ENCODE measurements at regions not wholly inside any gene's neighbourhood (a gene's known extent, or its start where the extent isn't known, plus 50 kb on each side); places are given as distances from the start of the nearest gene placed in this dataset.

DNA sequence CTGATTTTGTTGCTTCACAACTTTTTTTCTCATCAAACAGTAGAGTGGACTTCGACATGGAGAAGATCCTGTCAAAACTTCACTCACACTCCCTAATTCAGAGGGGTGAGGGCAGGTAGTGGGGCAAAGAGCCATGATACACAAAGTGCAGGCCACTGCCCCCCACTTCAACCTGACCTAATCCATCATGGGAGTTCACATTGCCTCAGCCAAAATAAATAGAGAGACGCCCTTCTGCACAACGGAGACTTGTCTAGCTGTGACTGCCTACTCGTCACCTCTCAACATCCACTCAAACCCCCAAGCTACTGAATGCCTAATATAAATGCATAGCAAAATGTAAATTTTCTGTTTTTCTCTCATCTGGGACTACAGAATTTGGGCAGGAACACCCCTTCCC is 213.2 kb downstream of the PMP22 start:
- TF ChIP-seq, protein P1, sequence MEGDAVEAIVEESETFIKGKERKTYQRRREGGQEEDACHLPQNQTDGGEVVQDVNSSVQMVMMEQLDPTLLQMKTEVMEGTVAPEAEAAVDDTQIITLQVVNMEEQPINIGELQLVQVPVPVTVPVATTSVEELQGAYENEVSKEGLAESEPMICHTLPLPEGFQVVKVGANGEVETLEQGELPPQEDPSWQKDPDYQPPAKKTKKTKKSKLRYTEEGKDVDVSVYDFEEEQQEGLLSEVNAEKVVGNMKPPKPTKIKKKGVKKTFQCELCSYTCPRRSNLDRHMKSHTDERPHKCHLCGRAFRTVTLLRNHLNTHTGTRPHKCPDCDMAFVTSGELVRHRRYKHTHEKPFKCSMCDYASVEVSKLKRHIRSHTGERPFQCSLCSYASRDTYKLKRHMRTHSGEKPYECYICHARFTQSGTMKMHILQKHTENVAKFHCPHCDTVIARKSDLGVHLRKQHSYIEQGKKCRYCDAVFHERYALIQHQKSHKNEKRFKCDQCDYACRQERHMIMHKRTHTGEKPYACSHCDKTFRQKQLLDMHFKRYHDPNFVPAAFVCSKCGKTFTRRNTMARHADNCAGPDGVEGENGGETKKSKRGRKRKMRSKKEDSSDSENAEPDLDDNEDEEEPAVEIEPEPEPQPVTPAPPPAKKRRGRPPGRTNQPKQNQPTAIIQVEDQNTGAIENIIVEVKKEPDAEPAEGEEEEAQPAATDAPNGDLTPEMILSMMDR (IDR thresholded peaks at IDR 0.05), result no peak
- no peak for TF ChIP-seq POLR2A (IDR thresholded peaks at IDR 0.05)
